Thoracic aorta (tissue), 2 donors: ENCODE measurements at regions not wholly inside any gene's neighbourhood (a gene's known extent, or its start where the extent isn't known, plus 50 kb on each side); places are given as distances from the start of the nearest gene placed in this dataset.

Experiments
- ATAC-seq: fragments of 150-250 bp; one replicate; pipeline ENCODE4 v1.8.0; 2017; ENCODE audit warnings: low read depth; ENCODE audit not compliant: insufficient number of reproducible peaks, low FRiP score
- DNase-seq: peaks from one replicate; pipeline ENCODE4 v3.0.0-alpha.2; 2020; ENCODE audit warnings: low spot score
- H3K27ac ChIP-seq, 2 donors: fragments of 200-600 bp; sonication (generic); 1 replicate in 1 of 2; 2 replicates in 1 of 2; pipeline ENCODE4 v1.5.1; 2016; ENCODE audit warnings: mild to moderate bottlenecking in 2 of 2, moderate library complexity in 2 of 2
- H3K27me3 ChIP-seq: fragments of 200-600 bp; sonication (generic); replicated peaks from 2 replicates; pipeline ENCODE4 v1.6.0; 2016; ENCODE audit warnings: mild to moderate bottlenecking; ENCODE audit not compliant: insufficient read depth
- H3K36me3 ChIP-seq: fragments of 200-600 bp; sonication (generic); one replicate; pipeline ENCODE4 v1.5.1; 2016
- H3K4me1 ChIP-seq, 2 donors: fragments of 200-600 bp; sonication (generic); 1 replicate in 1 of 2; 2 replicates in 1 of 2; pipeline versions ENCODE4 v1.5.1 to v1.6.0; 2016; ENCODE audit warnings: low read depth in 2 of 2, mild to moderate bottlenecking in 1 of 2; ENCODE audit not compliant: control insufficient read depth in 1 of 2
- H3K4me3 ChIP-seq: fragments of 200-600 bp; sonication (generic); 2 replicates; pipeline ENCODE4 v1.5.1; 2016; ENCODE audit warnings: mild to moderate bottlenecking
- H3K9me3 ChIP-seq: fragments of 200-600 bp; sonication (generic); 2 replicates; pipeline ENCODE4 v1.5.1; 2016
- TF ChIP-seq, protein P1 (sequence below): fragments of 200-600 bp; sonication (generic); IDR thresholded peaks from one replicate; pipeline ENCODE4 v1.5.1; 2019; ENCODE audit warnings: antibody characterized with exemption

DNA sequence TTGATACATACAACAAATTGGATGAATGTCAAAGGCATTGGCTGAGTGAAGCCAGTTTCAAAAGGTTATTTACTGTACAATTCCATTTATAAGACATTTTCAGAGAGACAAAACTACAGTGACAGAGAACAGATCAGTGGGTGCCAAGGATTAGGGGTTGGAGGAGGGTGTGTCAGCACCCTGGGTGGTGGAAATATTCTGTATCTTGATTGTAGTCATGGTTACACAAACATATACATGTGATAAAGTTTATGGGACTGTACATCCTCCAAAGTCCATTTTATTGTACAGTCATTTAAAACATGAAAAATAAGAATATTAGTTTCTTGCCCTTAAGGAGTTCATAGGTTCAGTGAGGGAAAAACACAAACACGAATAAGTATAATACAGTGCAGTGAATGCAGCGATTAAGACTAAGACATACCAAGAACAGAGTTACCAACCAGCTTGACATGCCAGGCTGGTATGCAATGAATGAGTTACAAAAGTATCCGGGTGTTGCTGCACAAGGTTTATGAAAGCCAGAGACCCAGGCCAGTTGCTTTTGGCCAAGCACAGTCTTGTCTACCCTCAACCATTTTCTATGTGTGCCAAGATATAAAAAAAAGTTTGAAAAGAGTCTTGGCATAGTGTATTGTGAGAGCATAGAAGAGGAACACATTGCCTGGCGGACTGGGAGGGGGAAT, 123.6 kb downstream of the MSL3 start:
- ATAC-seq, result no peak
- Histone ChIP-seq H3K4me3 (no peak overlapping the region), H3K27me3 (no peaks in the 10 kb centered on the region), H3K9me3 (no peaks in the 10 kb centered on the region), H3K27ac (no peak overlapping the region), H3K4me1 (no peaks in the 10 kb centered on the region), H3K36me3 (no peaks in the 10 kb centered on the region)
- DNase-seq, result no peak
- TF ChIP-seq, protein P1, sequence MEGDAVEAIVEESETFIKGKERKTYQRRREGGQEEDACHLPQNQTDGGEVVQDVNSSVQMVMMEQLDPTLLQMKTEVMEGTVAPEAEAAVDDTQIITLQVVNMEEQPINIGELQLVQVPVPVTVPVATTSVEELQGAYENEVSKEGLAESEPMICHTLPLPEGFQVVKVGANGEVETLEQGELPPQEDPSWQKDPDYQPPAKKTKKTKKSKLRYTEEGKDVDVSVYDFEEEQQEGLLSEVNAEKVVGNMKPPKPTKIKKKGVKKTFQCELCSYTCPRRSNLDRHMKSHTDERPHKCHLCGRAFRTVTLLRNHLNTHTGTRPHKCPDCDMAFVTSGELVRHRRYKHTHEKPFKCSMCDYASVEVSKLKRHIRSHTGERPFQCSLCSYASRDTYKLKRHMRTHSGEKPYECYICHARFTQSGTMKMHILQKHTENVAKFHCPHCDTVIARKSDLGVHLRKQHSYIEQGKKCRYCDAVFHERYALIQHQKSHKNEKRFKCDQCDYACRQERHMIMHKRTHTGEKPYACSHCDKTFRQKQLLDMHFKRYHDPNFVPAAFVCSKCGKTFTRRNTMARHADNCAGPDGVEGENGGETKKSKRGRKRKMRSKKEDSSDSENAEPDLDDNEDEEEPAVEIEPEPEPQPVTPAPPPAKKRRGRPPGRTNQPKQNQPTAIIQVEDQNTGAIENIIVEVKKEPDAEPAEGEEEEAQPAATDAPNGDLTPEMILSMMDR, result no peak

DNA sequence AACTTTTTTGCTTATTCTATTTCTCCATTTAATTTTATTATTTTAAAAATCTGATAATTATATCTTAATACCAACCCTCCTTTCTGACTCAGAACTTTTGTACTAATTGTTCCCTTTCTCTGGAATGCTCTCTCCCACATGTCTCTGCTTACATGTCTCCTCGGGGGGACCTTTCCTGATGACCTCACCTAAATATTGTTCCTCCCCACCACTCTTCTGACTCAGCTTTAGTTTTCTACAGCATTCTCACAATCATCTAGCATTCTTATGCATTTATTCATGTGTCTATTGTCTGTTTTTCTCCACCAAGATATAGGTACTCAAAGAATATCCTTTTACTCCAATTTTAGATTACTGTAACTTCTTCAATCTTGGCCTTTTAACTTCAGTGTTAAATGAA, 128.7 kb downstream of the MSL3 start:
- H3K4me1 ChIP-seq, result no peaks in the 10 kb centered on the region
- no peaks in the 10 kb centered on the region for H3K27me3 ChIP-seq
- ATAC-seq (no peak), DNase-seq (no peak)
- TF ChIP-seq, protein P1, result no peak
- H3K36me3 ChIP-seq, result no peaks in the 10 kb centered on the region
- H3K9me3 ChIP-seq, result no peaks in the 10 kb centered on the region
- no peak overlapping the region for H3K4me3 ChIP-seq
- no peak overlapping the region for H3K27ac ChIP-seq

DNA sequence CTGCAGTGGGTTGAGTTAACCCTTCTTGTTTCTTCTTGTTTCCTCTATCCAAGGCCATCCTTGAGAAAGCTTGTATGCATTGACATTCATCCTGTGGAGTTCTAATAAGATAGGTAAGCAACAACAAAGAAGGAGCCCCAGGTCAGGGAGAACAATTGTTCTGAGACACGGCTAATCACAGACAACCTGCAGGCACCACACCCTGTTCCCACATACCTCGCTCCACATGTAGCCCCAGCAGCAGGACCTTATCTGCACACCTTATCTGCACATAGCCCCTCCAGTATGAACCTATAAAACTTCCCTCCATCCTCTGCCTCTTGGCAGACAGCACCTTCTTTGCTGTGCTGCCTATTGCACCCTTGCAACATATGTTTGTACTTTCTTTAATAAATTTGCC, 129.1 kb downstream of the MSL3 start:
- Histone ChIP-seq H3K27ac (no peak overlapping the region), H3K9me3 (no peaks in the 10 kb centered on the region), H3K4me3 (no peak overlapping the region), H3K27me3 (no peaks in the 10 kb centered on the region), H3K36me3 (no peaks in the 10 kb centered on the region), H3K4me1 (no peaks in the 10 kb centered on the region)
- TF ChIP-seq, protein P1, result no peak
- no peak for ATAC-seq
- DNase-seq, result no peak

DNA sequence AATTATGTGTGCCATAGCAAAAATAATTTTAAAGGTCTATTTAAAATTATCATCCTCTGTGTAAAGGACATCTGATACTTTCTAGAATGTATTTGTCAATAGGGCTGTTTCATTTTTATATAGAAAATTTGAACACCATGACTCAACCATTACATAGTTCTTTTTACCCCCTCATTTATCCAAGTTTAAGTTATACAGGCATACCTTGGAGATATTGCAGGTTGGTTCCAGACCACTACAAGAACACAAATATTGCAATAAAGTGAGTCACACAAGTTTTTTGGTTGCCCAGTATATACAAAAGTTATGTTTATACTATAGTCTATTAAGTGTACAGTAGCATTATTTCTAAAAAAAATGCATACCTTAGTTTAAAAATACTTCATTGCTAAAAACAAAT, 130.4 kb downstream of the MSL3 start:
- H3K4me1 ChIP-seq, result no peaks in the 10 kb centered on the region
- no peaks in the 10 kb centered on the region for H3K9me3 ChIP-seq
- H3K27ac ChIP-seq, result no peak overlapping the region
- no peak for DNase-seq
- no peak for ATAC-seq
- TF ChIP-seq, protein P1, result no peak
- H3K27me3 ChIP-seq, result no peaks in the 10 kb centered on the region
- H3K36me3 ChIP-seq, result no peaks in the 10 kb centered on the region
- no peak overlapping the region for H3K4me3 ChIP-seq

DNA sequence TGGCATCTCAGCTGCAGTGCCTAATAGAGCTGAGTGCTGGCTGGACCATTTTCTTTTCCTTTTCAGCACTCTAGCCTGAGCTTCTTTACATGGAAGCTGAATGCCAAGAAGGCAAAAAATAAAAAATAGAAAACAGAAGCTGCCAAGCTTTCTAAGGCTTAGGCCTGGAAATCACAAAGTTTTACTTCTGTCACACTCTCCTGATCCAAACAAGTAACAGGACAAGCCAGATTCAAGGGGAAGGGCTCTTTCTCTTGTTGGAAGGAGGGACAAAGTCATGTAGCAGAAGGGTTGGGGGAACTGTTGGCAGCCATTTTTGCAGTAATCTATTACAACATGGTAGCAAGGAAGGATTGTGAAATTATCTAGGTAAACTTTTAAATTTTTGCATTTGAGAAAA, 131.8 kb downstream of the MSL3 start:
- DNase-seq, result no peak
- Histone ChIP-seq H3K27ac (no peak overlapping the region), H3K4me1 (no peaks in the 10 kb centered on the region), H3K4me3 (no peak overlapping the region), H3K36me3 (no peaks in the 10 kb centered on the region), H3K9me3 (no peaks in the 10 kb centered on the region), H3K27me3 (no peaks in the 10 kb centered on the region)
- ATAC-seq, result no peak
- TF ChIP-seq, protein P1, result no peak
